ENCODE measurements at regions not wholly inside any gene's neighbourhood (a gene's known extent, or its start where the extent isn't known, plus 50 kb on each side); places are given as distances from the start of the nearest gene placed in this dataset.

- CTCF ChIA-PET = interaction anchor here (1.0 to 1.3 kb wide), 3 partner anchors 40 to 866 kb away, joined by 3 read pairs; partner anchors contain the start of gene MAF
- H3K9me3 Mint-ChIP-seq = no peaks in the 10 kb centered on the region
- no peak overlapping the region for H3K27ac Mint-ChIP-seq
- intact Hi-C loops (cut with micrococcal nuclease) = loop anchor here (5.0 to 10.0 kb wide), 2 partner anchors 1542 to 1759 kb away; no protein-coding TSS in a partner anchor
- POLR2A ChIA-PET = interaction anchor here (0.7 kb wide), 1 partner anchor 261 kb away, joined by 3 read pairs; no protein-coding TSS in a partner anchor
- peaks cover 42% of the 10 kb centered on the region for H3K27me3 Mint-ChIP-seq
- TF ChIP-seq CTCF (IDR thresholded peaks at IDR 0.05) = no peak
- ATAC-seq (ENCODE audit: low read depth) (peak; percentile 85), DNase-seq (peak; percentile 42)
- peaks cover 14% of the 10 kb centered on the region for H3K4me1 Mint-ChIP-seq
- H3K36me3 Mint-ChIP-seq (ENCODE audit: low read depth) = no peaks in the 10 kb centered on the region
- peak overlapping the region; percentile 21 for H3K4me3 Mint-ChIP-seq
Observed at GRCh38 chr16:80466024-80466987, 74.5 kb upstream of the DYNLRB2 start.

- no peak for TF ChIP-seq CTCF (IDR thresholded peaks at IDR 0.05)
- CTCF ChIA-PET = interaction anchor here (0.6 kb wide), 1 partner anchor 903 kb away, joined by 3 read pairs; no protein-coding TSS in a partner anchor
Observed at GRCh38 chr16:80463751-80464495, 76.9 kb upstream of the DYNLRB2 start.

GRCh38 chr16:80463326-80463725 is 77.5 kb upstream of the DYNLRB2 start:
- Mint-ChIP-seq H3K36me3 (ENCODE audit: low read depth) (no peaks in the 10 kb centered on the region), H3K27me3 (peaks cover 40% of the 10 kb centered on the region), H3K4me3 (no peak overlapping the region), H3K27ac (no peak overlapping the region), H3K4me1 (peaks cover 14% of the 10 kb centered on the region), H3K9me3 (no peaks in the 10 kb centered on the region)
- intact Hi-C loops (cut with micrococcal nuclease) = loop anchor here (10.0 kb wide), 1 partner anchor 1539 kb away; no protein-coding TSS in a partner anchor
- no peak for TF ChIP-seq CTCF (IDR thresholded peaks at IDR 0.05)
- no peak for ATAC-seq (ENCODE audit: low read depth)
- ChIA-PET CTCF (interaction anchor here (0.6 kb wide), 1 partner anchor 904 kb away, joined by 3 read pairs; no protein-coding TSS in a partner anchor), POLR2A (no interaction called here)
- DNase-seq = no peak

More at GRCh38 chr16:80463751-80464495, 76.9 kb upstream of the DYNLRB2 start:
- Mint-ChIP-seq H3K27ac (no peak overlapping the region), H3K27me3 (peaks cover 44% of the 10 kb centered on the region), H3K9me3 (no peaks in the 10 kb centered on the region), H3K36me3 (ENCODE audit: low read depth) (no peaks in the 10 kb centered on the region), H3K4me3 (no peak overlapping the region), H3K4me1 (peaks cover 14% of the 10 kb centered on the region)
- ATAC-seq (ENCODE audit: low read depth) (no peak), DNase-seq (no peak)
- intact Hi-C loops (cut with micrococcal nuclease) = loop anchor here (10.0 kb wide), 1 partner anchor 1539 kb away; no protein-coding TSS in a partner anchor
- POLR2A ChIA-PET = no interaction called here

GRCh38 chr16:80462917-80463316 is 77.9 kb upstream of the DYNLRB2 start:
- DNase-seq = no peak
- ATAC-seq (ENCODE audit: low read depth) = no peak
- H3K9me3 Mint-ChIP-seq = no peaks in the 10 kb centered on the region
- H3K4me1 Mint-ChIP-seq = peaks cover 14% of the 10 kb centered on the region
- no peak overlapping the region for H3K4me3 Mint-ChIP-seq
- no peaks in the 10 kb centered on the region for H3K36me3 Mint-ChIP-seq (ENCODE audit: low read depth)
- POLR2A ChIA-PET = no interaction called here
- no peak for TF ChIP-seq CTCF (IDR thresholded peaks at IDR 0.05)
- H3K27me3 Mint-ChIP-seq = peaks cover 38% of the 10 kb centered on the region
- H3K27ac Mint-ChIP-seq = no peak overlapping the region
- CTCF ChIA-PET = no interaction called here
- intact Hi-C loops (cut with micrococcal nuclease) = loop anchor here (10.0 kb wide), 1 partner anchor 1538 kb away; no protein-coding TSS in a partner anchor
